GM18873 (cell line): ENCODE measurements at regions not wholly inside any gene's neighbourhood (a gene's known extent, or its start where the extent isn't known, plus 50 kb on each side); places are given as distances from the start of the nearest gene placed in this dataset.

Experiments
- ATAC-seq: cut with Tn5 transposase; IDR thresholded peaks from one replicate; pipeline ENCODE4 v1.9.1; 2021; ENCODE audit warnings: mild to moderate bottlenecking, moderate library complexity, moderate number of reproducible peaks; ENCODE audit not compliant: unreplicated experiment, low FRiP score

GRCh38 chr9:18410983-18411382, 63.0 kb upstream of the ADAMTSL1 start:
- ATAC-seq, result no peak

- ATAC-seq, result no peak
Observed at GRCh38 chr9:18421391-18421790, 52.6 kb upstream of the ADAMTSL1 start.

GRCh38 chr9:18422296-18423036, 51.5 kb upstream of the ADAMTSL1 start:
- ATAC-seq, result no peak

- no peak for ATAC-seq
Observed at GRCh38 chr9:18423791-18424531, 50.0 kb upstream of the ADAMTSL1 start.
